CD4-positive, alpha-beta T cell (primary cell): ENCODE measurements at regions not wholly inside any gene's neighbourhood (a gene's known extent, or its start where the extent isn't known, plus 50 kb on each side); places are given as distances from the start of the nearest gene placed in this dataset.

Experiments used
- ATAC-seq: fragments of 200-7000 bp; cut with Tn5 transposase; one replicate; pipeline ENCODE4 v1.10.0; 2022; ENCODE audit warnings: mild to moderate bottlenecking; ENCODE audit not compliant: poor library complexity
- CTCF ChIA-PET: fragments of 350-600 bp; sonication (Branson Sonifier 250); formaldehyde crosslinking; loops from one replicate; lab custom pipeline; 2021; ENCODE audit warnings: antibody characterized with exemption, inconsistent platforms; lab: Charles Lee
- POLR2A ChIA-PET: fragments of 350-600 bp; sonication (Branson Sonifier 250); formaldehyde crosslinking; loops from one replicate; lab custom pipeline; 2021; ENCODE audit warnings: antibody characterized with exemption, inconsistent platforms; lab: Charles Lee
- DNase-seq, 14 experiments: peaks; one replicate each; pipeline ENCODE4 v3.0.0-alpha.2; 2013 to 2020; ENCODE audit warnings: mixed read lengths in 2 of 14
- H3K27ac ChIP-seq, 2 donors: one replicate each; pipeline versions ENCODE4 v1.5.1 to v1.7.0; 2013; ENCODE audit warnings: low read length in 2 of 2, low read depth in 1 of 2, mild to moderate bottlenecking in 1 of 2
- H3K27me3 ChIP-seq, 2 experiments: 1 replicate in 1 of 2; 2 replicates in 1 of 2; pipeline versions ENCODE4 v1.6.1 to v1.7.0; 2013; ENCODE audit warnings: low read length in 2 of 2, control low read depth in 1 of 2, mild to moderate bottlenecking in 1 of 2, moderate library complexity in 1 of 2; ENCODE audit not compliant: insufficient read depth in 2 of 2, control insufficient read depth in 1 of 2
- H3K36me3 ChIP-seq: one replicate; pipeline ENCODE4 v1.6.1; 2013; ENCODE audit warnings: low read length, control low read depth; ENCODE audit not compliant: insufficient read depth
- H3K4me1 ChIP-seq: one replicate; pipeline ENCODE4 v1.6.1; 2013; ENCODE audit warnings: low read length, control low read depth; ENCODE audit not compliant: insufficient read depth
- H3K4me3 ChIP-seq: one replicate; pipeline ENCODE4 v1.5.1; 2013; ENCODE audit warnings: mild to moderate bottlenecking, low read length, moderate library complexity
- H3K9me3 ChIP-seq, 2 experiments: 1 replicate in 1 of 2; 2 replicates in 1 of 2; pipeline versions ENCODE4 v1.6.1 to v1.7.0; 2013; ENCODE audit warnings: low read length in 2 of 2, mild to moderate bottlenecking in 2 of 2, control low read depth in 1 of 2, moderate library complexity in 1 of 2; ENCODE audit not compliant: control insufficient read depth in 1 of 2, insufficient read depth in 1 of 2
- H3K27ac Mint-ChIP-seq: one replicate; pipeline ENCODE4 v1.8.0; 2020; ENCODE audit warnings: mixed read lengths
- H3K27me3 Mint-ChIP-seq: one replicate; pipeline ENCODE4 v1.8.0; 2021; ENCODE audit warnings: mixed read lengths
- H3K36me3 Mint-ChIP-seq: one replicate; pipeline ENCODE4 v1.8.0; 2021; ENCODE audit warnings: low read depth, mixed read lengths
- H3K4me1 Mint-ChIP-seq: one replicate; pipeline ENCODE4 v1.8.0; 2021; ENCODE audit warnings: low read depth, mixed read lengths
- H3K4me3 Mint-ChIP-seq: one replicate; pipeline ENCODE4 v1.8.0; 2020; ENCODE audit warnings: mild to moderate bottlenecking, mixed read lengths
- H3K9me3 Mint-ChIP-seq: one replicate; pipeline ENCODE4 v1.8.0; 2020; ENCODE audit warnings: mixed read lengths
- CTCF ChIP-seq: fragments of 200-600 bp; IDR thresholded peaks from one replicate; pipeline ENCODE4 v1.8.0; 2022; ENCODE audit warnings: antibody characterized with exemption, mild to moderate bottlenecking
- intact Hi-C, 2 experiments: fragments of 100-400 bp; cut with DNase I in 1 of 2; cut with micrococcal nuclease in 1 of 2; formaldehyde crosslinking; loops; one replicate each; pipeline versions ENCODE4 v1.15.1 to v1.9.0; 2023 to 2025; cut with DNase I, micrococcal nuclease

- TF ChIP-seq CTCF, result no peak
- ChIA-PET POLR2A (no interaction called here), CTCF (no interaction called here)
- no peak overlapping the region for H3K27ac Mint-ChIP-seq
- H3K4me1 Mint-ChIP-seq, result no peaks in the 10 kb centered on the region
- no peaks in the 10 kb centered on the region for H3K36me3 Mint-ChIP-seq
- H3K27ac ChIP-seq, result no peak overlapping the region
- H3K4me1 ChIP-seq, result no peaks in the 10 kb centered on the region
- intact Hi-C loops, result no loop called here
- no peak overlapping the region for H3K4me3 ChIP-seq
- peaks cover 5% of the 10 kb centered on the region for H3K27me3 Mint-ChIP-seq
- no peak overlapping the region for H3K4me3 Mint-ChIP-seq
- H3K27me3 ChIP-seq, result no peaks in the 10 kb centered on the region
- DNase-seq (no peak), ATAC-seq (no peak)
- no peaks in the 10 kb centered on the region for H3K36me3 ChIP-seq
- no peaks in the 10 kb centered on the region for H3K9me3 ChIP-seq
- no peaks in the 10 kb centered on the region for H3K9me3 Mint-ChIP-seq
Observed at GRCh38 chr1:221239792-221240191, 360.5 kb downstream of the HLX start.

- DNase-seq, result no peak
- ChIA-PET CTCF (no interaction called here), POLR2A (no interaction called here)
- no peaks in the 10 kb centered on the region for H3K9me3 Mint-ChIP-seq
- Histone ChIP-seq H3K27ac (no peak overlapping the region), H3K4me3 (no peak overlapping the region), H3K9me3 (no peaks in the 10 kb centered on the region), H3K27me3 (no peaks in the 10 kb centered on the region), H3K4me1 (no peaks in the 10 kb centered on the region), H3K36me3 (no peaks in the 10 kb centered on the region)
- no peaks in the 10 kb centered on the region for H3K36me3 Mint-ChIP-seq
- no peaks in the 10 kb centered on the region for H3K4me1 Mint-ChIP-seq
- ATAC-seq, result no peak
- peaks cover 5% of the 10 kb centered on the region for H3K27me3 Mint-ChIP-seq
- intact Hi-C loops, result no loop called here
- no peak overlapping the region for H3K4me3 Mint-ChIP-seq
- TF ChIP-seq CTCF, result no peak
- no peak overlapping the region for H3K27ac Mint-ChIP-seq
Observed at GRCh38 chr1:221240690-221241089, 361.4 kb downstream of the HLX start.

GRCh38 chr1:221241157-221241556 lies 361.9 kb downstream of the HLX start:
- H3K4me1 Mint-ChIP-seq, result no peaks in the 10 kb centered on the region
- H3K27me3 Mint-ChIP-seq, result peaks cover 8% of the 10 kb centered on the region
- no peaks in the 10 kb centered on the region for H3K9me3 ChIP-seq
- ATAC-seq (no peak), DNase-seq (no peak)
- H3K27ac Mint-ChIP-seq, result no peak overlapping the region
- no peak overlapping the region for H3K27ac ChIP-seq
- H3K4me3 Mint-ChIP-seq, result no peak overlapping the region
- TF ChIP-seq CTCF, result no peak
- ChIA-PET CTCF (no interaction called here), POLR2A (no interaction called here)
- no peaks in the 10 kb centered on the region for H3K4me1 ChIP-seq
- H3K4me3 ChIP-seq, result no peak overlapping the region
- H3K9me3 Mint-ChIP-seq, result no peaks in the 10 kb centered on the region
- intact Hi-C loops, result no loop called here
- no peaks in the 10 kb centered on the region for H3K27me3 ChIP-seq
- H3K36me3 Mint-ChIP-seq, result no peaks in the 10 kb centered on the region
- H3K36me3 ChIP-seq, result no peaks in the 10 kb centered on the region
